ENCODE measurements at regions not wholly inside any gene's neighbourhood (a gene's known extent, or its start where the extent isn't known, plus 50 kb on each side); places are given as distances from the start of the nearest gene placed in this dataset.

DNA sequence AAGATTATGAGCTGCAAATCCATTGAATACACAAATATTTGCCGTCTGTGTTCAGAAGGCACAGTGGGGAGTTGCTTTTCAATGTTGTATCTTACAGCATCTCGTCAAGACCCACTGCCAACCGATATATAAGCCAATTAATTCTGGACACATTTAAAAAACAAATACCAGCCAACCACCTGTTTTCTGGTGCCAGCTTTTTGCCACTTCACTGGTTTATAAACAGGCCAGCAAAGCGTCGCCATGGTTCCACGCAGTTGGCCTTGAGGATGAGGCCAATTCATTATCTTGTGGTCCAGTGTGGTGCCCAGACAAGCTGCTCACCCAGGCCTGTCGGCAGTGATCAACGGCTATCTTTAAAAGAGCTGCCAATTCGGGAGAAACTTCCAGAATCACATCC, 321.0 kb downstream of the TCERG1L start:
- no peak for DNase-seq

DNA sequence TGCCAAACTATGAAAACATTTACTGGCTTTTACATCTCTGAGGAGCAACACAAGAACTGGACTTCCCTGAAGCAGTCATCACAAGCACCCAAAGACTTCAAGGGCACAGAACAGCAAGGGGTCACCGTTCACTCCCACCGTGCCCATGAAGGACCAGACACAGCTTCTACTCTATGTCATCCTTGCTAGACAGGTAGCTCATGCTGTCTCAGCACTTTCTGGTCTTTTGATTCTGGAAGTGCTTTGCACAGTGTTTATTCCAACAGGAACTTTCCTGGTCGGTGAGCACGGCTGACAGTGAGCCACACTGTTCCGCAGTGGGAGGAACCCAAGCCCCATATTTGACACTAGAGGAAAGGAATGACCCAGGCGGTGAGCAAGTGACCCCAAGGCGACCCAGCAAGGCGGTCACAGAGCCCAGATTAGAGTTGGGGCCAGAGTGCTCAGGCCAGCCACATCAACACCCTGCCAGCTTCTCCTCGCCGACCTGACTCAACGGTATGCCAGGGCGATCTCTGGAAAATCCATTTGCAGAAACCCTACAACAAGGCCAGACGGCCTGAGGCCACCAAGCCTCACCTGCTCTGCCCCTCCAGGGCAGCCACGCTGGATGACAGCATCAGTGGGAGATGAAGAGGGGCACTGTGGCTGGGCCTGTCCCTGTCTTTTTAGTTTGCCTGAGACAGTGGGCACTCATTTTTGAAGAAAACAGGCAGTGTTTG, 318.6 kb downstream of the TCERG1L start:
- no peak for DNase-seq

DNA sequence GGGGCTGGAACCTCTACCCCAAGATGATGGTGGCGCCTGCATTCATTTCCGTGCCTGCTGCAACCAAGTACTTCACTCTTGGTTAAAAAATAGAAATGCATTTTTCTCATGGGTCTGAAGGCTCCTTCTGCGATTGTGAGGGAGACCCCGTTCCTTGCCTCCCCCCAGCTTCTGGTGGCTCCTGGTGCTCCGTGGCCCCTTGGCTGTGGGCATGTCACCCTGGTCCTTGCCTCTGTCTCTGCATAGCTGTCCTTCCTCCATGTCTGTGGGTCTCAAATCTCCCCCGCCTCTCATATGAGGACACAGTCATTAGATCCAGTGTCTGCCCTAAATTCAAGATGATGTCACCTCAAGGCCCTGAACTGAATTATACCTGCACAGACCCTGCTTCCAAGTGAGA, 317.9 kb downstream of the TCERG1L start:
- DNase-seq = no peak

DNA sequence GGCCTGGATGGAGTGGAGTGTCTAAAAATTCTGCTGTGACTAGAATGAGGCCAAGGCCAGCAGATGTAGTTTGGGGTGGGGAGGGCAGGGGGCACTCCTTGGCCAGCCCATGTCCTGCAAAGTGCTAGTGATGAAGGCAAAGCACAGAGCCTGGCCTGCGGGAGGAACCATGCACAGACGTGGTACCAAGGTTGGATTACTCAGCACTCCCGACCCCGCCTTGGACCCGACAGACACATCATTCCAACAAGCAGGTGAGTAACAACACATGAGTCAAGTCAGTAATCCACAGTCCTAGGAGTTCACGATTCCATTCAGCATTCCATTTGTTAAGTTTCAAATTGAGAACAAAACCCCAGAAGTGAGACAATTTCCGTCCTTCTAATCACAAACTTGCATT, 317.3 kb downstream of the TCERG1L start:
- DNase-seq = no peak

DNA sequence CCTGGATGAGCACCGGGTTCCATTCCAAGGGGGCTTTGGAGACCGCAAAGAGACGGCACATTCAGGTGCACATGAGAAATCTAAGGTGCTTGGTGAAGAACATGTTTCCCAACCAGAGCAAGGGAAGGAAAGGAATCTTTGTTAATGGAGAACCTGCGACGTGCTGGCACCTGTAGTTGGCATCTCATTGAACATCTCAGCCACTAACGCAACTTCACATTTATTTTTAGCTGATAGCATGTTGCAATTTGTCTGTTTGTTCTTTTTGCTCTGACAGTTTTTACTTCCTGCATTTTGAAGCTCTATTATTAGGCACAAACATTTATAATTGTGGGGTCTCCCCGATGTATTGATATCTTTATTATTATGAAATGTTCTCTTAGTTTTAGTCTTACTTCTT, 316.7 kb downstream of the TCERG1L start:
- DNase-seq = no peak

DNA sequence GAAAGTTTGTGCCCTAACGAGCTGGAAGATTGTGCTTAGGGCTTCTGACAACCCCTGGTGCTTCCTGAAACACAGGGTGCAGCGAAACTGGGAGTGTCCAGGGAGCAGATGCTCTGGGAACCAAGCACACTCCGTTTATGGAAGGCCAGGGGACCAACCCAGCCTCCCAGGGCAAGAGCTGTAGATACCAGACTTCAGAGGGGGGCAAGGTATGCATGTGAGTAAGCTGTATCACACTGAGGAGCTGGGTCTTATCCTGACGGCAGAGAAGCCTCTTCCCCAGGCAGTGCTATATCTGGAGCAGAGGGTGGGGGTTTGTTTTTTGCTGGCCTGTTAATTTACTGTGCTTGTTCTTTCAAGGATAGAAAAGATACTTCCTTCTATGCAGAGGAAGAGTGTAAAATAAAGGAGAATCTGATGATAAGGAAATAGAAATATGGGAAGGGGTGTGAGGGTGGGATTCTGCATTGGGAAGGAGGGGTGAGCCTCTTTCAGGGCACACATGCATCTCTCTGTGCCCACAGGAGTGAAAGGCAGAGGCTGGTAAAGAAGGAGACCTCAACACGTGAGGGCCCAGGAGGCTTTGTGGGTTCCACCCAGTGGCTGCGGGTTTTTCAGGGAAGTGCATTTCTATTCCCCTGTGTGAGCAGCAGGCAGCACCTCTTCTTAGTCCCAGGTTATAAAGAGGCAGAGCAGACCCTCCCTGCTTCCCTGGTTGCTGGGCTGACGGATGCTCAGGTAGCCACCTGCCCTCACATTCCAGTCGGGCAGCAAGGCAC, 314.1 kb downstream of the TCERG1L start:
- no peak for DNase-seq

DNA sequence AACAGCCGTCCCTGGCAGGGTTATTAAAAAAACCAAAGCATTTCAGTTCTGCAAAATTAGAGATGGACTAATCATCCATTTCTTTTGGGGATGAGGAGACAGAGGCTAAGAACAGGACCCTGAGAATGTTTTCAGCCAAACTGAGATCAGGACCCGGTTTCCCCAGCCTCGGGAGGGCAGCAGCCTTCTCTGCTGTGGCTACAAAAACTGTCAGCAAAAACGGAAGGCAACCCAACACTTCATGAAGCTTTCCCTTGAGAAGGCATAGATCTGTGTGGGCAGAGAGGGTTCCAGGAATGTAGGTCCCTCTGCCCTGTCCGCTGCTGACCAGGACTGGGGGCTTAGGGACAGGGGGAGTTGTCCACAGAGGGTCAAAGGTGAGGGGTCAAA, 313.5 kb downstream of the TCERG1L start:
- DNase-seq = no peak

DNA sequence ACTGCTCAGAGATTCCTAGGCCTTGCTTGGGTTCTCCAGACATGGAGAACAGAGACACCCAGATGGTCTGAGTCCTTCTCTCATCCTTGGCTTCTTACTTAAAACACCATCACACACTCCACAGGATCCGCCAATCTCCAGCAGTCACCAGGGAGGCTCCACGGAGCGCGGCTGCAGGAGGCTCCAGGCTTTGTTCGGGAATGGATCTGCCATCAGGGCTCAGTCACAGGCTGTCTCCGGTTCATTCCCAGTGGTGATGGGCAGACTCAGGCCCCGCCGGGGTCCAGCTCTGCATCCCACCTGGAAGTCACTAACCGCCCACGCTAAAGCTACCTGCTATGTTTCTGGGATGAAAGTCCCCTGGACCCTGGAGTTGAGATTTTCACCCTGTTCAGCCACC, 312.9 kb downstream of the TCERG1L start:
- no peak for DNase-seq

DNA sequence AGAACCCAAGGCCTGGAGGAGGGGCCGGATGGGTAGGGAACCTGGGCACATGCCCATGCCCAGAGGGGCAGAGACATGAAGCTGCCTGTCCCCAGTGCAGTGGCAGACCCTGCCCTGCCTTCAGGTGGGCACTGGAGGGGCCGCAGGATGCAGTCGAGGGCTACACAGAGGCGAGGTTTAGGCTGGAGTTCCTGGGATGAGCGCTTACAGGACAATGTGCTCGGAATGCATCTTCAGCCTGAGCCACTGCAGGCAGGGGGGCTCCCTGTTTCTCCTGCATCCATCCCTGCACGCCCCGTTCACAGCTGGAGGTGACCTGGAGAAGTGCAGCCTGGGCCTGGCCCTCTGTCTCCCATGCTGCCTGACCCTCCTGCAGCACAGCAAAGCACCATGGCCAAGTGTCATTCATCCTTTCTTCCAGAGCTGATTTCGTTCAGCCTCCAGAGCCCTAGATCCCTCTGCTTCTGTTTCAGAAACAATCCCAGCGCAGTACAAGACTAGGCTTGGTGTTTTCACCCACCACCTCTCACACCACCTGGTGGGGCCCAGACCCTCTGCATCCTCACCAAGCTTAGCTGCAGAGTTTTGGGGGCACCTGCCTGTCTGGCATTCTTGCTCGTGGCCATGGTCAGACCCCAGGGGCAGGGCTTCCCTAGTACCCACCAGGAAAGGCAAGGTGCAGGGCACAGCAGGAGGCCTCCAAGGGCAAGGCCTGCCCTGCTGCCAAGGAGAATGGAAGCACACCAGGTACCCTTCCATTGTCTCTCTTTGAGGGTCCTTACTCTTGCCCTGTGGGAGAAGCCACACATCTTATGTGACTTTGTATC, 311.9 kb downstream of the TCERG1L start:
- DNase-seq = no peak

DNA sequence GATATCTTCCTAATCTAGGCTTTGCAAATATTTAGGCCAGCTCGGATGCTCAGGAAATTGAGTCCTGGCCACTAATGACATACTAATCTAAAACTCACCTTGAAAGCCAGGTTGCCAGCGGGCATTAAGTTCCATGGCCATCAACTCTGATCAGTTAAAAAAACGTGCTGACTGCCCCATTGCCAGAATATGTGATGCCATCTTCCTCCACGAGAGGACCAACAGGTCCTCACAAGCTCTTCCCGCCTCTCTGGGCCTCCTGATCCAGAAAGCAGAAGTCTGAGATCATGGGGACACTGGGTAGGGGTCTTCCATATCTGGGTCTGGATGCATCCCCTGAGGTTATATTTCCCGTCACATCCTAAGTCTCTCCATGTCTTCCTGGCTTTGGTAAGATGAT, 311.3 kb downstream of the TCERG1L start:
- no peak for DNase-seq

DNA sequence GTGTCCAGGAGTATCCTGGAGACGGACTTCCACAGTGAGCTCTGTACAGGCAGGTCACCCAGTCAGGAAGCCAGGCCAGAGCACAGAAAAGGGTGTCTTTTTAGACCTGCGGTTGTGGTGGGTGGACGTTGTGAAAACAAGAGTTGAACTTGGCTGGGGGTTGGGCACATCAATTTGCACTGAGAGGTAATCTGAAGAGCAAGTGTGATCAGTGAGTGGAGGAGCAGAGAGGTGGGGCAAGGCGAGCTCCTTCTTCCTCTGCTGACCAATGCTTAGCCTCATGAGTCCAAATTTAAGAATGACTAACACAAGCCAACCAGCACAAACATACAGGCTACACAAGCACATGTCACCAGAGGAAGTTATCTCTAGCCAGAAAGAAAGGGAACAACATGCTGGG, 310.8 kb downstream of the TCERG1L start:
- DNase-seq = no peak

DNA sequence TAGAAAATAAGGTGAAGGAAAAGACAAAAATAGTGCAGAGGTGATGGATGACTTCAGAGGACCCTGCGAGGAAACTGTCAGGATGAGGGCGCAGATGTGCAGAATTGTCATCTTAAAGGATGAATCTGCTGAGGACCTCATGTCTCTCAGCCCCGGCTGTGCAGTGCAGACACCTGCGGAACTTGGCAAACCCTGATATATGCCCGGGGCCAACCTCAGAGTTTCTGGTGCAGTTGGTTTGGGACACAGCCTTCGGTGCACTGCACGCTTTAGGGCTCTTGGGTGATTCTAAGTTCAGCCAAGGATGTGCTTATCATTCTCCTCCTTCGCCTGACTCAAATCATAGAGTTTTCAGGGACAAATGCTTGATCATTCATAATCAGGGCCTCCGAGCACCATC, 310.1 kb downstream of the TCERG1L start:
- DNase-seq = no peak

DNA sequence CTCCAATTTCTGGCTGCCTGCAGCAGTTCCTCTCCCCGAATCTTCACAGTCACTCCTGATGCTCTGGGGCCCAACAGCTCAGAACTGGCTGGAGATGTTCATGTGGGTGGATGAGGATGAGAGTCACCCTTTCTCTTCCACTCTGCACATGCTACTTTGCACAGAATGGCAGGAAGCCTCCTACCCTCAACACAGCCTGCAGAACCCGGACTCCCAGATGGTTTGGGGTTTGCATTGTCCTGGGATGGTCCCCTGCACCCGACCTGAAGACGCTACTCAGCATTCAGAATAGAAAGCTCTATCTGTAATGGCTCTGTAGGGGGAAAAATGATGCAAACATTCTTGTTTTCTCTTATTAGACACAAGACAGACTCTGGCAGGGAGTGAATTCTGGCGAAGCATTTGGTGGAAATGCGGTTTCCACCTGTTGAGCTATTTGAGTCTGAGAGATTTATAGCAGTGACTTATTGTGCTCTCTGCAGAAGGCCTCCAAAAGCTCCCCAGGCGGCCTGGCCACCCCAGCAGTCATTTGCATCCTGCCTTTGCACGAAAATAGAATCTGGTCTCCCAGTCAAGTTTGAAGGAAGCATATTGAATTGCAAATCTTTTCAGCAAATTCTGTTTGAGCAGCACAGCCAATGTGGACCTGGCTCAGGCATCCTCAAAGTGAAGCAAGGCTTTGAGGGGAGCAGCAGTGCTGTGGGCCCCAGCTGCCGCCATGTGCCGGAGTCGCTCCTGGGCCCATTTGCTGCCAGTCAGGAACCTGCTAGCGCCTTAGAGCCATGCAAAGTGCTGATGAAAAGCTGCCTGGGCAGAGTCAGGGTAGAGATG, 309.3 kb downstream of the TCERG1L start:
- no peak for DNase-seq

DNA sequence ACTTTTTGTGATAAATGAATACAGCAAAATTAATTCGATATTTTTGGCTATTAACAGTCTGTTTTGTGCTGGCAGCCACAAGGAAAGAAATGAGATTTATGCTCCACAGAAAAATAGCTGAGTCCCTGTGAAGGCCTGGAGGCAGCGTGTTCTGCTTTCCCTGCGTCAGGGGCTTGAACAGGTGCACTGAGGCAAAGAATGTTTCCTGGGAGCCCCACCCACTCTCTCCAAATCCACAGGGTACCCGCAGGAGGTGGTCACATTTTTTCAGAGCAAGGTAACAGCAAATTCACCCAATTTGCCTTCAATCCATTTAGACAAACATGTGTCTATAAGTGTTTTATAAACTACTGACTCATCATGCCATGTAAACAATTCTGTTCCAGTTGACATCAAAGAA, 308.1 kb downstream of the TCERG1L start:
- DNase-seq = no peak

DNA sequence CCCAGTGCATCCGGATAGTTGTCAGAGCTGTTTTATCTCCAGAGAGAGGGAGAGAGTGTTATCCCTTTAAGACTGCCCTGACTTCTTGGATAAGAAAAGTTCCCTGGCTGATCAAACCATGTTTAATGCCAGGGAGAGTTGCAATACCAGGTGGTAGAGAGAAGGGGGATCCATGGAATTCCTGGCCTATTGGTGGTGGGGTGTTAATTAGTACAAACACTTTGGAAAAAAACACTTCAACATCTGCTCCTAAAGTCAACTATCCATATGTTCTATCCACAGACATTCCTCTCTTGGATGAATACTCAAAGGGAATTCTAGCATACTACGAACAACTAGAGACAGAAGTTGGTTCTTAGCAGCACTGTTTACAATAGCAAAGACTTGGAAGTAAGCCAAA, 307.2 kb downstream of the TCERG1L start:
- DNase-seq = no peak

DNA sequence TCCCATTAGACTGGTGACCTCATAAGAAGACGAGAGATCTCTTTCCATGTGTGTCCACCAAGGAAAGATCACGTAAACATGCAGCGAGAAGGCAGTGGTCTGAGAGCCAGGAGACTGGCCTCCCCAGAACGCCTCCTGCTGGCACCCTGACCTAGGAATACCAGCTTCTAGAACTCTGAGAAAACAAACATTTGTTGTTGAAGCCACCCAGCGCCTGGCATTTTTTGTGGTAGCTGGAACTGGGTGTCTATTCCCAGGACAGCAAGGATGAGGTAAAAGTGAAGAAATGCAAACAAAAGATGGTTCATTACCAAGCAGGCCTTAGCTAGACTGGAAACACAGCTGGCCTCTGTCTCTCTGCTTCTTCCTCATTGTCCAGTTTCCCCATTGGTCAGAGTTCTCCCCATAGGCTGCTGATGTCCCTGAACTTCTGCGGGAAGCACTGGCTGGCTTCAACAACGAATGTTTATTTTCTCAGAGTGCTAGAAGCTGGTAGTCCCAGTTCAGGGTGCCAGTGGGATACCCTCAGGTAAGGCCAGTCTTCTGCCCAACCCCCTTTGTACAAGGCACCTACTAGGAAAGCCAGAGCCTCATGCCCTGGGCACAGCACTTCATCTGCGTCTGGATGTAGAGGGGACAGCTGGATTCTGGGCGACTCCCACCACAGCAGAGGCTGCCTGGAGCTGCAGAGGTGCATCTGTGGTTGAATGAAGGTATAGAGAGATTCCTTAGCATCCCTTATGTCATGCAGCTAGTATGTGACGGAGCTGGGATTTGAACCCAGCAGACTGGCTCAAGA, 304.9 kb downstream of the TCERG1L start:
- no peak for DNase-seq

DNA sequence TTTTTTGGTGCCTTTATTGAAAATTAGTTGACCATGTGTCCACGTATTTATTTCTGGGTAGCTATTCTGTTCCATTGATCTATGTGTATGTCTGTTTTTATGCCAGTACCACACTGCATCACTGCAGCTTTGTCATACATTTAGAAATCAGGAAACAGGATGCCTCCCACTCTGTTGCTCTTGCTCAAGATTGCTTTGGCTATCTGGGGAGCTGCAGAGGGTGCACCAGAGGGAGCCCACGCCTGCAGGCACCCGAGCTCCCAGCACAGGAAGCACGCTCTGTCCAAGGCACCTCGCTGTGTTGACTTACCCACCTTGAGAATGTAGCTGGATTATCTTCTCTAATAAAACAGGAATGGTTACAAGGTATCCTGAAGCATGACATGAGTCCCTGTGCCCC, 301.7 kb downstream of the TCERG1L start:
- no peak for DNase-seq

DNA sequence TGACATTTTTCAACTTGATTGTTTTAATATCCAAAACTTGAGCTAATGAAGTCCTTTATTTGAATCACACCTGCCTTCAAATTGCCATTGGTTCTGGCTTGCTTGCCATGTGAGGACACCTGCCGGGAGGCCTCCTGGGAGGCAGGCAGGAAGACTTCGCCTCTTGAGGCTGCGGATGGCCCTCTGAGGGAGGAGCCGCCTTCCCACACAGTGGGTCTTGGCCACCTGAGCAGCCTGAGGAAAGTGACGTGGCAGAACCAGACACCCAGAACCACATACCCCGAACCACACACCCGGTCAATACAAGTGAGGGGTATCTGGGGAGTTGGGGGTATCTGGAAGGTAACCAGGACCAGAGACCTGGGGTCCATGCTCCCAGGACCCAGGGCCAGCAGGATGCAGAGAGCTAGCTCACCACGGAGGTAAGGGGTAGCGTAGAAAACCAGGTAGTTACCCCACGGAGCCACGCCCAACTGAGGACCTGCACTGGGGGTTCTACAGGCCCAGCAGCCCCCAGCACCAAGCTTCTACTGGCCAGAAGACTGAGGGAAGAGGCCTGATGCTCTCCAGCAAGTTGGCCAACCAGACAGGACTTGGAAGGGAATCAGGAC, 300.5 kb downstream of the TCERG1L start:
- no peak for DNase-seq

DNA sequence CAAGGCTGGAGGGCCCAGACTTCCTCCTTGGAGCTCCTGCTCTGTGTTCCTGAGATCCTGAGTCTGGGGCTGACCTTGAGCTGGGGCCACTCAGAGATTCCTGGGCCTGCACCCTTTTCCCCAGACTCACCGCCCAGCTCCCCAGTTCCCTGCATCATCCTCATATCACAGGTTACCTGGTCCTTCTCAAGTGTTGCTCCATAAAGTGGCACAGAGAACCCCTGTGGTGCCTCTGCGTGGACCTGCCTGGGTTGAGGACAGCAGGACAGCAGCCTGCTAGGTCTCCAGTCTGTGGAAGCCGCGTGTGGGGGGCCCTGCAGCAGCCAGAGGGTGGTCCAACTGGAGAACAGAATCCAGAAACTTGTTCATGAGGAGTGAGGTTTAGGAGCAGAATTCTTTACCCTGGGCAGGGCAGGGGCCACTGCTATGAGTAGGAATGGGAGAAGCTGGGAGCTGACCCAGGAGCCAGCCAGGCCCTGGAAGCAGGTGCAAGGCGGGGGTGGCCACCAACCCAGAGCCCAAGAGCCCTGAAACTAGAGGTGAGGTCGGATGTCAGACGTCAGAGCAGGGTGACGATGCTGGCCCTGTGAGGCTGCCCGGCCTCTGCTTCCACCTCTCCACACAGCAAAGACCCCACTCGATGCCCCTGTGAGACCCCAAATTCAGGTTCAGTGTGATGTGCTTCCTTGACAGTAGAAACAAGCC, 299.4 kb downstream of the TCERG1L start:
- no peak for DNase-seq

DNA sequence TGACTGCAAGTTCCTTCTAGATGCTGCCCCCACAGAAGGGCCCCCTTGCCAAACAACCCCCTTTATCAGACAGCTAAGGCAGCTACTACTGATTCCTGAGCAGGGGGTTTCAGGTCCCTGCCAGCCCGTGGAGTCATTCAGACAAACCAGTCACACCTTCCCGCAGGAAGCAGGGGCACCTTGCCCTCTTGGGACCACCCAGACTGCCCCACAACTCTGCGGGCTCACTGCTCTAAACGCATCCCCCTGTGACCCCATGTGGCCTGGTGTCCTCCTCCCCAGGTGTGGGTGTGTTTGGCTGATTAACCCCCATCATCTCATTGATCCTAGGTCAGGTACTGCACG, 298.9 kb downstream of the TCERG1L start:
- DNase-seq = no peak

DNA sequence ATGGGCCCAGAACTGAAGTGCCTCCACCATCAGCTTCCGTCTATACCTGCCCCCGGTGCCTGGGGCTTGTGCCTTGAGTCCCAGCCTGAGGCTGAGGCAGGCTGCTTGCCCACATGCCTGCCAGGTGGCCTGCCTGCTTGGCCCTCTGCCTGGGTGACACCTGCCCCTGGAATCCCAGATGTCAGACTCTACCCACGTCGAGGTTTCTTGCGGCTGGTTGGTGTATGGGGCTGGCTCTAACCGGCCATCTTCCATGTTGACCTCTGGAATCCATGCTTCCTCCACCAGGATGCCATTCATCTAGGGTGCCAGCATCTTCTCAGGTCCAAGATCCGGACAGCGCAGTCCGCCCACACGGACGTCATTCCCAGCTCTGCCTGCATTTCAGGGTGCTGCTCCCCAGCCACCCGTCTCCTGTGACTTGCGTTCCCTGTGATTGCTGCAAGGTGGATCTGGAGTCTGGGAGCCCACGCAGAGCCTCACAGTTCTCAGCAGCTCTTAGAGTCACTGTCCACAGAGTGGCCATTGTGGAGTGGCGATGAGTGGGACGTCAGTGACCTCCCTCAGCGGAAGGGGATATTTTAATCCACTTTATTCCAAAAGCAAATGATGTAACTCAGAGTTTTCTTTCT, 298.1 kb downstream of the TCERG1L start:
- DNase-seq = no peak

Measured in activated CD4-positive, alpha-beta T cell treated with anti-CD3 and anti-CD28 coated beads for 1 hour (primary cell).